ENCODE measurements at regions not wholly inside any gene's neighbourhood (a gene's known extent, or its start where the extent isn't known, plus 50 kb on each side); places are given as distances from the start of the nearest gene placed in this dataset.

DNA sequence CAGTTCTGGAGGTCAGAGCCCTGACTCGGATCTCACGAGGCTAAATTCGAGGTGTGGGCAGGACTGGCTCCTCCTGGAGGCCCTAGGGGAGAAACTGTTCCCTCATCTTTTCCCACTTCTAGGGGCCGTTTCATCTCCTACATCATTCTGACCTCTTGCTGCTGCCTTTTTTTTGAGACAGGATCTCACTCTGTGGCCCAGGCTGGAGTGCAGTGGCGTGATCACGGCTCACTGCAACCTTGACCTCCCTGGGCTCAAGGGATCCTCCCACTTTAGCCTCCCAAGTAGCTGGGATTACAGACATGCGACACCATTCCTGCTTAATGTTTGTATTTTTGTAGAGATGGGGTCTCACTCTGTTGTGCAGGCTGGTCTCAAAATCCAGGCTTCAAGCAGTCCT, 244.1 kb upstream of the GSE1 start:
- Histone ChIP-seq H3K4me3 (no peak overlapping the region), H3K9me3 (no peaks in the 10 kb centered on the region), H3K36me3 (no peaks in the 10 kb centered on the region), H3K4me1 (peaks cover 8 to 9% of the 10 kb centered on the region in 2 donors), H3K27ac (peak overlapping the region in 2 of 4 donors; percentile 26 to 64), H3K27me3 (no peaks in the 10 kb centered on the region)
- DNase-seq (no peak), ATAC-seq (no peak)
- no peak for TF ChIP-seq POLR2A (IDR thresholded peaks at IDR 0.05)
- TF ChIP-seq, protein P1, sequence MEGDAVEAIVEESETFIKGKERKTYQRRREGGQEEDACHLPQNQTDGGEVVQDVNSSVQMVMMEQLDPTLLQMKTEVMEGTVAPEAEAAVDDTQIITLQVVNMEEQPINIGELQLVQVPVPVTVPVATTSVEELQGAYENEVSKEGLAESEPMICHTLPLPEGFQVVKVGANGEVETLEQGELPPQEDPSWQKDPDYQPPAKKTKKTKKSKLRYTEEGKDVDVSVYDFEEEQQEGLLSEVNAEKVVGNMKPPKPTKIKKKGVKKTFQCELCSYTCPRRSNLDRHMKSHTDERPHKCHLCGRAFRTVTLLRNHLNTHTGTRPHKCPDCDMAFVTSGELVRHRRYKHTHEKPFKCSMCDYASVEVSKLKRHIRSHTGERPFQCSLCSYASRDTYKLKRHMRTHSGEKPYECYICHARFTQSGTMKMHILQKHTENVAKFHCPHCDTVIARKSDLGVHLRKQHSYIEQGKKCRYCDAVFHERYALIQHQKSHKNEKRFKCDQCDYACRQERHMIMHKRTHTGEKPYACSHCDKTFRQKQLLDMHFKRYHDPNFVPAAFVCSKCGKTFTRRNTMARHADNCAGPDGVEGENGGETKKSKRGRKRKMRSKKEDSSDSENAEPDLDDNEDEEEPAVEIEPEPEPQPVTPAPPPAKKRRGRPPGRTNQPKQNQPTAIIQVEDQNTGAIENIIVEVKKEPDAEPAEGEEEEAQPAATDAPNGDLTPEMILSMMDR (IDR thresholded peaks at IDR 0.05 in 4 of 5, conservative IDR thresholded peaks at IDR 0.05 in 1 of 5), result no peak
- in situ Hi-C loops (cut with MboI; ENCODE audit: low sequenced_read_pairs in 4 of 4), result no loop called here
- intact Hi-C loops (cut with DNase I; ENCODE audit: low total_unique reads), result no loop called here

DNA sequence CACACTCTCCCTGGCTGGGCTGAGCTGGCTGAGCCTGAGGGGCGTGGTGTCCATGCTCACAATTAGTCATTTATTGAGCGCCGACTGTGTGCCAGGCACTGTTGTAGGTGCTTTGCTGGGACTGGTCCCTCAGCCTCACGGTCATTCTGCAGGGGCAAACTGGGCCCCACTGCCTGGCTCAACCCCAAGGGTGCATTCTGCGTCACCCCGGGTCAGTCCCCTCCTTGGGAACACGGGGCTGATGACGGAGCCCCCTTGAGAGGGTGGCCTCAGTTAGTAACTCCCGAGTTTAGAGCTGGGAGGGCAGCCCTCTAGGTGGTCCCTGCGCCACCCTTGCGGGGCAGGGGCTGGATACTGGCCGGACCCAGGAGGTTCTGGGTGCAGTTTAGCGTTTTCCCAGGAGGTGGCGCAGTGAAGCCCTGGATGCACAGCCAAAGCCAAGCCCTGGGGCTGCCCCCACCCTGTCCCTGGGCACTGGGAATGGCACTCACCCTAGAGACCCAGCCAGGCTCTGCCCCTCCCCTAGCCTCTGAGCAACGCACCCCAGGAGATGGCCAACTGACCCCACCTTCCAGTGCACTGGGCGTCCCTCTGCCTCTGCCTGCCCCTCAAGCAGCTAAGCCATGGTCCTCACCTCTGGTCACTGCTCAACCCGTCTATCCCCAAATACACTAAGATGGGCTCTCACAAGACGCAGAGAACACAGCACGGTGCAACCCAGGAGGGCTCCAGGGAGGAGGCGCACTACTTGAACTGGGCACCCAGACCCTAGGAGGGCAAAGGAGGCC, 243.2 kb upstream of the GSE1 start:
- Histone ChIP-seq H3K27ac (peak overlapping the region in 1 of 4 donors; percentile 33), H3K36me3 (no peaks in the 10 kb centered on the region), H3K27me3 (no peaks in the 10 kb centered on the region), H3K4me3 (no peak overlapping the region), H3K4me1 (peaks cover 8 to 9% of the 10 kb centered on the region in 2 donors), H3K9me3 (no peaks in the 10 kb centered on the region)
- in situ Hi-C loops (cut with MboI; ENCODE audit: low sequenced_read_pairs in 4 of 4) (no loop called here), intact Hi-C loops (cut with DNase I; ENCODE audit: low total_unique reads) (no loop called here)
- DNase-seq, result no peak
- TF ChIP-seq, protein P1 (IDR thresholded peaks at IDR 0.05 in 4 of 5, conservative IDR thresholded peaks at IDR 0.05 in 1 of 5), result peak; percentile 43 to 74 (median 59)
- TF ChIP-seq POLR2A (IDR thresholded peaks at IDR 0.05), result no peak
- peak in 1 of 2 donors; percentile 15 for ATAC-seq

DNA sequence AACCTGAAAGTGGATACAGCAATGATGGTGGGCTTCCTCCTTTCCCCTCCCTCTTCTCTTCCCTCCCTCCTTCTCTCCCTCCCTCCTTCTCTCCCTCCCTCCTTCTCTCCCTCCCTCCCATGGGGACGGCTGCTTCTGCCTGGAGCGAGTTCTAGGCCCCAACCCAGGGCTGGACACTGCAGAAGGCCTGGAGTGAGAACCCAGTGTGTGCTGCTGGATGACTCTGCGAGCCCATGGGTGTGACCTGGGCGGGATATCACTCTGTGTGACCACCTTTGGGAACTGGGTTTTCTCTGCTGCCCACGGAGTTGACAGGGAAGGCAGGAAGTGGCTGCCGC, 242.6 kb upstream of the GSE1 start:
- intact Hi-C loops (cut with DNase I; ENCODE audit: low total_unique reads) (no loop called here), in situ Hi-C loops (cut with MboI; ENCODE audit: low sequenced_read_pairs in 4 of 4) (no loop called here)
- no peak for ATAC-seq
- Histone ChIP-seq H3K4me1 (peaks cover 8 to 9% of the 10 kb centered on the region in 2 donors), H3K9me3 (no peaks in the 10 kb centered on the region), H3K4me3 (no peak overlapping the region), H3K27ac (peak overlapping the region in 1 of 4 donors; percentile 33), H3K36me3 (no peaks in the 10 kb centered on the region), H3K27me3 (no peaks in the 10 kb centered on the region)
- no peak for DNase-seq
- TF ChIP-seq POLR2A (IDR thresholded peaks at IDR 0.05), result no peak
- TF ChIP-seq, protein P1 (IDR thresholded peaks at IDR 0.05 in 4 of 5, conservative IDR thresholded peaks at IDR 0.05 in 1 of 5), result no peak

DNA sequence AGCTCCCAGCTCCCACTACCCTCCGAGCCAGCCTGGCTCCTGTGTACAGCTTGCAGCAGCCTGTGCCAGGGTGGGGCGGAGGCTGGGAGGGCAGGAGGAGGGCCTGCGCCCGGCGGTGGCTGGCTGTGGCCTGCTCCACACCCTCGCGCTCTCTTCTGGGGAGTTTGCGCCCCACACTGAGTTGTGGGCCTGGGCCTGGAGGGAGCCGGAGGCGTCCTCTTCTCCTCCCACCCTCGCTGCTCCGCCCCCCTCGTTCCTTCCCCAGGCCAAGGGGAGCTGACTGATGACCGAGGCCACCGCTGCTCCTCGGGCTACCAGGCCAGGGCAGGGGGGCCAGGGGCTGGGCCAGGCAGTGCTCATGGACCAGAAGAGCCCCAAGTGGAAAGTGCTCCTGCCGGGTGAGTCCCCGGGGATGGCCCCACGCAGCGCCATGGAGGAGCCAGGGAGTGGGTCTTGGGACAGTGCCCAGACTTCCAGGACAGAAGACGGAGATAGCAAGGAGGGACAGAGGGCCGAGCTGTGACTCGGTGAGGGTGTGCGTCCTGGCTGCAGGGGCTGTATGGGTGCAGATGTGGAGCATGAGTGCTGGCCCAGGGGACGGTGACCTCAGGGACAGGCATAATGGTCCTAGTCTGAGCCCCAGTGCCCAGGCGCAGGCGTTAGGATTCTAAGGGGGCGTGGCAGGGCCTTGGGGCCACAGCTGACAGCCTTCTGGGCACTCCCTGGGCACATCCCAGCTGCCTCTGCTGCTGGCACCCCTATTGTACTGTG, 242.1 kb upstream of the GSE1 start:
- no peak for TF ChIP-seq POLR2A (IDR thresholded peaks at IDR 0.05)
- no peaks in the 10 kb centered on the region for H3K9me3 ChIP-seq
- in situ Hi-C loops (cut with MboI; ENCODE audit: low sequenced_read_pairs in 4 of 4) (no loop called here), intact Hi-C loops (cut with DNase I; ENCODE audit: low total_unique reads) (no loop called here)
- H3K4me1 ChIP-seq, result peaks cover 9 to 11% of the 10 kb centered on the region in 2 donors
- no peak for ATAC-seq
- no peak for DNase-seq
- H3K27ac ChIP-seq, result peak overlapping the region in 2 of 4 donors; percentile 26 to 33
- H3K36me3 ChIP-seq, result no peaks in the 10 kb centered on the region
- no peak overlapping the region for H3K4me3 ChIP-seq
- H3K27me3 ChIP-seq, result no peaks in the 10 kb centered on the region

DNA sequence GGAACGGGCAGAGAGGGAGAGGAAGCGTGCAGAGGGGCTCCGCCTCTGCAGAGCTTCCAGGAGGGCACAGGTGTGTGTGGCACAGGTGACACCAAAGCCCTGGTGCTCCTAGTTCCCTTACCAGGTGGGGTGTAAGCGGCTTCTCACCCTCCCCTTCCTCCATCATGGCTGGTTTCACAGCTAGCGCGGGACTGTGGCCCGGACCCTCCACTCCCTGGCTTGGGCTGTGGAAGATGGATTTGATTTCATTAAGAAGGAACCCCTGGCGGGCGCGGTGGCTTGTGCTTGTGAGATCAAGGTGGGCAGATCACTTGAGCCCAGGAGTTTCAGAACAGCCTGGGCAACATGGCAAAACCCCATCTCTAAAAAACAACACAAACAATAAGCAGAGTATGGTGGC, 241.2 kb upstream of the GSE1 start:
- TF ChIP-seq, protein P1 (IDR thresholded peaks at IDR 0.05 in 4 of 5, conservative IDR thresholded peaks at IDR 0.05 in 1 of 5), result no peak
- no peak for TF ChIP-seq POLR2A (IDR thresholded peaks at IDR 0.05)
- H3K4me3 ChIP-seq, result no peak overlapping the region
- H3K36me3 ChIP-seq, result no peaks in the 10 kb centered on the region
- intact Hi-C loops (cut with DNase I; ENCODE audit: low total_unique reads), result no loop called here
- no peaks in the 10 kb centered on the region for H3K9me3 ChIP-seq
- no peak for ATAC-seq
- in situ Hi-C loops (cut with MboI; ENCODE audit: low sequenced_read_pairs in 4 of 4), result no loop called here
- no peak overlapping the region for H3K27ac ChIP-seq
- H3K27me3 ChIP-seq, result no peaks in the 10 kb centered on the region
- DNase-seq, result no peak
- peaks cover 14 to 17% of the 10 kb centered on the region in 2 donors for H3K4me1 ChIP-seq
